EH (cell line): ENCODE measurements at regions not wholly inside any gene's neighbourhood (a gene's known extent, or its start where the extent isn't known, plus 50 kb on each side); places are given as distances from the start of the nearest gene placed in this dataset.

ENCODE experiments used
- DNase-seq: peaks from one replicate; pipeline ENCODE4 v3.0.0-alpha.2; 2015; ENCODE audit warnings: low read depth

- peak; percentile 95 for DNase-seq
Observed at GRCh38 chr3:194769020-194769643, 83.4 kb downstream of the FAM43A start.

- no peak for DNase-seq
Observed at GRCh38 chr3:194772241-194773000, 86.7 kb downstream of the FAM43A start.

DNA sequence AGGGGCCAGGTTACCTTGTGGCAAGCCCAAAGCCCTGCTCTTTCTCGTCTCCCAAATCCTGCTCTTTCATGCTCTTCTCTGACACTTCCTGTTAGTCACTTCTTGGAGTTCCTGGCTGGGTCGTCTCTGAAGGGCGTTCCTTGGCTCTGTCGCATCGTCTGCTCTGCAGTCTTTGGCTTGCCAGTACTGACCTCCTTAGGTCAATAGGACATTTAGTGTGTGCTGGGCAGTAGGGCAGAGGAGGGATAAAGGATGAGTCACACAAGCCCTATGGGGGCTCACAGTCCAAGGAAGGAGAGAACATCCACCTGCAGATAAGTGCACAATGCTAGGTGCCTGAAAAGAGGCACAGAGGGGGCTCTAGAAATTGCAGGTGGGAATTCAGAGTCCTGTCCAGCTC is 87.5 kb downstream of the FAM43A start:
- DNase-seq, result peak; percentile 73

GRCh38 chr3:194773771-194774455 is 88.2 kb downstream of the FAM43A start:
- DNase-seq, result peak; percentile 55

GRCh38 chr3:194775266-194775665 is 89.6 kb downstream of the FAM43A start:
- no peak for DNase-seq

- no peak for DNase-seq
Observed at GRCh38 chr3:194775731-194776130, 90.0 kb downstream of the FAM43A start.

DNA sequence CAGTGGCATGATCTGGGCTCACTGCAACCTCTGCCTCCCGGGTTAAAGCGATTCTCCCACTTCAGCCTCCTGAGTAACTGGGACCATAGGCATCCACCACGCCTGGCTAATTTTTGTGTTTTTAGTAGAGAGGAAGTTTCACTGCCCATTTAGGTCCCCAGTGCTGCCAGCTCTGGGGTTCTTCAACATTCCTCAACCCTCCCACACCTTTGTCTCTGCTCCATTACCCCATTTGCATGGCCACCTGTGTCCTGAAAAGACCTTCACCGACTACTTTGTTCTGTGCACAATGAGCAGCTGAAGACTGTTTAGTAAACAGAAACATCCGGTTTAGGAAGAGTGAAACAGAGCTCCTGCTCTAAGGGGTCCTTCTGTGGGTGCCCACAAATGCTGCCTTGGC is 92.0 kb downstream of the FAM43A start:
- no peak for DNase-seq

DNA sequence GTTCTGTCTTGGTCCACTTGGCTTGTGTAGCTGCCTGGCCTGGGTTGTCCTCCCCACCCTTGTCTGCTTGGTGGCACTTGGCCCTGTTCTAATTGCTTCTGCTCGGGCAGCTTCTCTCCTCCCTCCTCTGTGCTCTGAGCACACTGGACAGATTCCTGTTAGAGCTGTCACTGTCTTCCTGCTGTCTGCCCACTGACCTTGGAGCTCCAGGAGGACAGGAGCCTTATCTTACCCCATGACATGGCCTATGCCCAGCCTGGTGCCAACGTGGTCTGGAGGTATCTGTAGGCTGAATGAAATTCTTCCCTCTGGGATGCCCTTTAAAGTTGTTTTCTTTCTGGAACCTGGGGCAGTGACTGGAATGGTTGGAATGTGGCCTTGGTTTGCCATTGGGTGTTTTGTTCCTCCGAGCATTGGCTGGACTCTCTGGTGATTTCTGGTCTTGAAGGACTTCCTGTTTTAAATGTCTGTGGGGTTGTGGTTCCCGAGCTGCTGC is 94.1 kb downstream of the FAM43A start:
- peak; percentile 81 for DNase-seq

GRCh38 chr3:194780706-194781105 is 95.0 kb downstream of the FAM43A start:
- no peak for DNase-seq

DNA sequence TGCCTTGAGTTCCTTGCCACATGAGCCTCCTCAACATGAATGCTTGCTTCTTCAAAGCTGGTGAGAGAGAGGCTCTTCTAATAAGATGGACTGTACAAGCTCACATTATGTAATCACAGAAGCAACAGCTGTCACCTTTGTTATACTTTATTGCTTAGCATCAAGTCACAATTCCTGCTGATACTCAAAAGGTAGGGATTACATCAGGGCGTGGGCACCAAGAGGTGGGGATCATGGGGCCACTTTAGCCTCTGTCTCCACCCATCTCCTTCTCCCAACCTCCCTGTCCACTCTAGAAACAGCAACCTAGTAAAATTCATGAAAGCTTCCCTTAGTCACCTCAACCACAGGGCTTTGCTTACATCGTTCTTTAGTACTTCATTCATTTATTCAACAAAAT is 95.9 kb downstream of the FAM43A start:
- DNase-seq, result no peak

DNA sequence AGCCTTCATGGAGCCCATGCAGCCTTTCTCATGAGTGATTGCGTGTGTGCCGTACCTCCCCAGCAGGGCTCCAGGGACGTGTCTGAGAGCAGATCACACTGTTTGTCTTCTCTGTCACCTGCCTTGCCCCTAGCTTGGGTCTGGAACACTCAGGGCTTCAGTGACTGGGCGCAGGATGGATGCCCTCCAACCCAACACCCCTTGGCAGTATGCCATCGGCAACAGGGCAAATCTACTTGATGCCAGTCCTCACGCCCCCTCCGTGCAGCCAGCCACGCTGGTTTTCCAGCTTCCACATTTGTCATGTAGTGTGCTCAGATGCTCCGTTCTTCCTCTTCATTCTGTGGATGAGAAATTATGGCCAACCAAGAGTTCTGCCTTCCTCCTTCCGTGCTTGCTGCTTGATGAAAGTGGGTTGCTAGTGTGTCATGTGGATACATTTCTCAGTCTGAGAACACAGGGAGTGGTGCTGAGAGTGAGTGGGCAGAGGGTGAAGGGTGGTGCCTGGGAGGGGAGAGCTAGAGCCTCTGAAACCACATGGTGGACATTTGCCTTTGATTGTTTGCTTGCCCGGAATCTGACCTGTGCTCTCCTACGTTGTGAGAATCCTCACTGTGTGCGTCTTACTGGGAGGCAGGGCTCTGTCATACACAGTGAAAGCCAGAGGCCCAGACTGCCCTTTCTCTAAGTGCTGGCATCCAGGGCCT is 97.2 kb downstream of the FAM43A start:
- peak; percentile 76 for DNase-seq

- no peak for DNase-seq
Observed at GRCh38 chr3:194784361-194784760, 98.7 kb downstream of the FAM43A start.

DNA sequence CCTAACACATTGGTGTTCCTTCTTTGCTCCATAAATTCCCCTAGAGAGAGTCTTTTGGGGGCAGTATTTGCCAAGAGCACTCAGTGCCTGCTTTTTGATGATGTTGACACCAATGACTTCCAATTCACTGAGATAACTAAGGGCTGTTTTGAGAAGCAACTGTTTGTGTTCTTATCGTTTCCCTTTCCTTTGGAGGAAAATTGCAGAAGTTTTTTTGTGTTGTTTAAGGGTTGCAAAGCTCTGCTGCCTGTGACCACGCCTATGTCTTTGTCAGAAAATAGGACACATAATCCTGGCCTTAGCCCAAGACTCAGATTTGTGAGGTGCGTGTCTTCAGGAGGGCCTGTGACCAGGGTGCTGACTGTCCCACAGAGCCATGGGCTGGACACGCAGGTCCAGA is 99.6 kb downstream of the FAM43A start:
- DNase-seq, result no peak

DNA sequence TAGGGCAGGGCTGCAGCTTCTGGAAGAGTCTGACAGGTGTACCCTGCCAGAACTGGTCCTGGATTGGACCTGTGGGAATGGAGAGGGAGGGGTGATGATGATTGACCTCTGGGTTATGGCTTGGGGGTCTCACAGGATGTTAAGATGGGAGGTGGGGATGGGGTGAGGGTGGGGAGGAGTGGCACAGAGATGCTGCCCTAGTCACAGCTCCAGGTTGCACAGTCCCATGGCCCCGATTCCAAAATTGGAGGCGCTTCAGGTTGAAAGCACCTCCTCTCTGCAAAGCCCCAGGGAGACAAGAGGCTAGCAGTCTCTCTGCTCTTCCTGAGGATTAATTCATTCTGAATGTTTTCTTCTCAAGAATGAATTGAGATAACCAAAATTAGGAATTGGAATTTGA is 101.4 kb downstream of the FAM43A start:
- no peak for DNase-seq

GRCh38 chr3:194787650-194788049 is 102.0 kb downstream of the FAM43A start:
- no peak for DNase-seq

DNA sequence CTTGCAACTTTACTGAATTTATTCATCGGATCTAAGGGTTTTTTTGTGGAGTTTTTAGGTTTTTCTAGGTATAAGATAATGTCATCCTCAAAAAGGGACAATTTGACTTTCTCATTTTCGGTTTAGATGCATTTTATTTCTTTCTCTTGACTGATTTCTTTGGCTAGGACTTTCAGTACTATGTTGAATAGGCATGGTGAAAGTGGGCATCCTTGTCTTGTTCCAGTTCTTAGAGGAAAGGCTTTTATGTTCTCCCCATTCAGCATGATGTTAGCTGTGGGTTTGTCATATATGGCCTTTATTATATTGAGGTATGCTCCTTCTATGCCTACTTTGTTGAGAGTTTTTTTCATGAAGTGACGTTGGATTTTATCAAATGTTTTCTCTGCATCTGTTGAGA is 106.7 kb downstream of the FAM43A start:
- DNase-seq, result no peak

- DNase-seq, result no peak
Observed at GRCh38 chr3:194797555-194798250, 112.0 kb downstream of the FAM43A start.

GRCh38 chr3:194798486-194798885 is 112.8 kb downstream of the FAM43A start:
- no peak for DNase-seq

DNA sequence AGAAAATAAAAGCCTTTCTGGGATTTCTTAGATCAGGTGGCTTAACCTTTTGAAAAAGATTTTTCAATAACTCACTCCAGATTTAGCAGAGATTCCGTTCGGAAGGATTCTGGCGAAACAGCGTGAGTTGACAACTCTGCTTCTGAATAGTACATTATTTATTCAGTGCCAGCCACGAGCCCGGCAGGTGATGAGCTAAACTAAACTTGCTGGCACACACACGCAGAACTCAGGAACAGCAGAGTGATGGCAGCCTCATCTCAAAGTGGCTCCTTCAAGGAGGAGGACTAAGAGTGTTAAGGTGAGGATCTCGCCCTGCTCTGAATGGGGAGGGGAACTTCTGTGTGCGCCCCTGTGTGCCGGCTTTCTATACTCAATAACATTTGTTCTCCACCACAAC is 114.3 kb downstream of the FAM43A start:
- no peak for DNase-seq

DNA sequence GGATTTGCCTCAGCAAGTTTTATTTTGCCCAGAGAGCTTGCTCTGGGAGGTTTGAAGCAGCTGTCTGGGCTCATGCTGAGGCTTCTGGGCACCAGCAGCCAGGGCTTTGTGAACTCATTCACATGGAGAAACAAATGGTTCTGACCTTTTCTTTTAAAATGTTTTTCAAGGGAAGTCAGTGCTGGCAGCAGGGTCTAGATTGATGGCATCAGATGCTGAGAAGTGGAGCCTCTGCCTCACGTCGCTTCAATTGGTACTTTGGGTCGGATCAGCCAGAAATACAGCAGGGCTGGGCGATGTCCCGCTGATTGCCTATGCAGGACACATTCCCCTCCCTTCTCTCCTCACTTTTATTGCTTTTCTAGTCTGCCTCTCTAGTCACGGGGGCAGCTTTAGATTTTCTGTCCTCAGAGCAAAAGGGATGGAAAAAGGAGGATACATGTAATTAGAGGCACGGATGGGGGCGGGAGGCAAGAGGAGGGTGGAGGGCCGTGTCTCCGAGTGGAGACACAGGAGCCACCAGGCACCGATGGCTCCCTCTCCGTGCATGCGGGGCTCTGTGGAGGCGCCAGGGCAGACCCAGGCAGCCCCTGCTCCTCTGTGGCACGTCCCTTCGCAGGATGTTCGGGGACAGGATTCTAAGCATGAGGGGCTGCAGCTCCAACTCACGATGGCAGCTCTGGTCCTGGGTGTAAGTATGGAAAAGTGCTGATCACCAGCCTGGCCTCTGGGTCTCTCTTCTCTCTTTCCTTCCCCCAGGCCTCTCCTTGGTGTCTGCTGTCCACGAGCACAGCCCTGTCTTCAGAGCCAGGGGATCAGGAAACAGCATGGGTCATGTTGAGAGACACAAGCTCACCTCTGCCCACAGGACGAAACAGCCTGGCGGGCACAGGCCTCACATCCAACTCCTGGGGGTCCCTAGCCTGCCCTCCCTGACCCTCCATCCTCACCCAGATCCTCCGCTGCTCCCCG is 116.1 kb downstream of the FAM43A start:
- DNase-seq, result no peak

GRCh38 chr3:194804796-194805195 is 119.1 kb downstream of the FAM43A start:
- no peak for DNase-seq
